GM12864 (cell line): ENCODE measurements at regions not wholly inside any gene's neighbourhood (a gene's known extent, or its start where the extent isn't known, plus 50 kb on each side); places are given as distances from the start of the nearest gene placed in this dataset.

Source experiments
- DNase-seq: peaks from one replicate; pipeline ENCODE4 v3.0.0-alpha.2; 2011; ENCODE audit warnings: low read depth
- H3K4me3 ChIP-seq: 2 replicates; pipeline ENCODE4 v1.5.1; 2011; ENCODE audit warnings: mild to moderate bottlenecking, low read depth, low read length, control low read depth
- CTCF ChIP-seq: IDR thresholded peaks from 2 replicates; pipeline ENCODE4 v1.5.1; 2011; ENCODE audit warnings: low read depth, mild to moderate bottlenecking, moderate library complexity, low read length, control low read depth, inconsistent platforms; ENCODE audit errors: missing control alignments

- no peak for DNase-seq
- H3K4me3 ChIP-seq: no peak overlapping the region
- no peak for TF ChIP-seq CTCF
These were observed 499.6 kb upstream of the HS6ST1 start for GRCh38 chr2:128818248-128818647.

- no peak for TF ChIP-seq CTCF
These were observed 500.2 kb upstream of the HS6ST1 start for GRCh38 chr2:128818704-128819491.

GRCh38 chr2:128820452-128820851 lies 501.8 kb upstream of the HS6ST1 start:
- no peak overlapping the region for H3K4me3 ChIP-seq
- no peak for TF ChIP-seq CTCF
- DNase-seq: no peak

More at GRCh38 chr2:128818704-128819491, 500.2 kb upstream of the HS6ST1 start:
- no peak overlapping the region for H3K4me3 ChIP-seq
- DNase-seq: no peak

GRCh38 chr2:128821010-128821409 lies 502.3 kb upstream of the HS6ST1 start:
- no peak overlapping the region for H3K4me3 ChIP-seq
- no peak for TF ChIP-seq CTCF
- no peak for DNase-seq

- H3K4me3 ChIP-seq: no peak overlapping the region
- TF ChIP-seq CTCF: no peak
- DNase-seq: no peak
These were observed 514.4 kb upstream of the HS6ST1 start for GRCh38 chr2:128832946-128833663.

- H3K4me3 ChIP-seq: no peak overlapping the region
- DNase-seq: no peak
- TF ChIP-seq CTCF: no peak
These were observed 515.0 kb upstream of the HS6ST1 start for GRCh38 chr2:128833664-128834027.
